ENCODE measurements at regions not wholly inside any gene's neighbourhood (a gene's known extent, or its start where the extent isn't known, plus 50 kb on each side); places are given as distances from the start of the nearest gene placed in this dataset.

DNA sequence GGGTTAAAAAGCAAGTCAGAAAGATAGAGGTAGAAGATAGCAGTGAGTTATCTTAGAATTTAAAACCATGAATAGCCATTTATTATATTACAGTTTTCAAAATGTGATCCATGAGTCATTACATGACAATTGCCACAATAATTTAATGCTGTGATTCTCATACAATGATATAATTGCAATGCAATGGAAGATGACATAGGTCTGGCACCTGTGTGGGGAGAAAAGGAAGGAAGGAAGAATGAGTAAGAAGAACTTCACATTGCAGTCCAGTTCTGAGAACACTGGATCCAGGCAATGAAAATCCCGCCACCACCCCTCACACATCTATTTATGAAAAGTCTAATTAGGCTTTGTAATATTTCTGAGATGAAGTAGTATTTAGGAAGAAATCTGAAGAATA is 738.1 kb upstream of the LINC00305 start:
- TF ChIP-seq, protein P1, sequence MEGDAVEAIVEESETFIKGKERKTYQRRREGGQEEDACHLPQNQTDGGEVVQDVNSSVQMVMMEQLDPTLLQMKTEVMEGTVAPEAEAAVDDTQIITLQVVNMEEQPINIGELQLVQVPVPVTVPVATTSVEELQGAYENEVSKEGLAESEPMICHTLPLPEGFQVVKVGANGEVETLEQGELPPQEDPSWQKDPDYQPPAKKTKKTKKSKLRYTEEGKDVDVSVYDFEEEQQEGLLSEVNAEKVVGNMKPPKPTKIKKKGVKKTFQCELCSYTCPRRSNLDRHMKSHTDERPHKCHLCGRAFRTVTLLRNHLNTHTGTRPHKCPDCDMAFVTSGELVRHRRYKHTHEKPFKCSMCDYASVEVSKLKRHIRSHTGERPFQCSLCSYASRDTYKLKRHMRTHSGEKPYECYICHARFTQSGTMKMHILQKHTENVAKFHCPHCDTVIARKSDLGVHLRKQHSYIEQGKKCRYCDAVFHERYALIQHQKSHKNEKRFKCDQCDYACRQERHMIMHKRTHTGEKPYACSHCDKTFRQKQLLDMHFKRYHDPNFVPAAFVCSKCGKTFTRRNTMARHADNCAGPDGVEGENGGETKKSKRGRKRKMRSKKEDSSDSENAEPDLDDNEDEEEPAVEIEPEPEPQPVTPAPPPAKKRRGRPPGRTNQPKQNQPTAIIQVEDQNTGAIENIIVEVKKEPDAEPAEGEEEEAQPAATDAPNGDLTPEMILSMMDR (conservative IDR thresholded peaks at IDR 0.05 in 1 of 2, IDR thresholded peaks at IDR 0.05 in 1 of 2; ENCODE audit: extremely low read depth in 1 of 2, insufficient read depth in 1 of 2, low read depth in 1 of 2, low read length in 2 of 2): no peak
- TF ChIP-seq EZH2 (IDR thresholded peaks at IDR 0.05; ENCODE audit: borderline replicate concordance, low read length): no peak

Measured in mammary epithelial cell (primary cell).